ENCODE measurements at regions not wholly inside any gene's neighbourhood (a gene's known extent, or its start where the extent isn't known, plus 50 kb on each side); places are given as distances from the start of the nearest gene placed in this dataset.

- TF ChIP-seq CTCF (IDR thresholded peaks at IDR 0.05 in 4 of 5, conservative IDR thresholded peaks at IDR 0.05 in 1 of 5): no peak
- no peak for TF ChIP-seq POLR2A (IDR thresholded peaks at IDR 0.05)
Measured at GRCh38 chr2:188181884-188182283, 109.8 kb upstream of the GULP1 start.

Measured in gastrocnemius medialis (tissue), 4 donors.